ENCODE measurements at regions not wholly inside any gene's neighbourhood (a gene's known extent, or its start where the extent isn't known, plus 50 kb on each side); places are given as distances from the start of the nearest gene placed in this dataset.

- TF ChIP-seq CTCF (IDR thresholded peaks at IDR 0.05; ENCODE audit: borderline replicate concordance, extremely low read depth, low read length, poor library complexity, severe bottlenecking) (no peak), EZH2 (IDR thresholded peaks at IDR 0.05; ENCODE audit: borderline replicate concordance, low read depth, low read length, severe bottlenecking) (no peak)
Measured at GRCh38 chr5:13276156-13276555, 668.3 kb downstream of the DNAH5 start.
